ENCODE measurements at regions not wholly inside any gene's neighbourhood (a gene's known extent, or its start where the extent isn't known, plus 50 kb on each side); places are given as distances from the start of the nearest gene placed in this dataset.

- CTCF ChIA-PET (ENCODE audit: partially characterized antibody): no interaction called here
- 94% methylated on average over 2 of the region's 2 CpGs; no CpG with 5 or more reads in 1 of the 2 experiments for WGBS, 2 experiments (ENCODE audit: extremely low coverage in 1 of 2, insufficient coverage in 1 of 2, insufficient read length in 1 of 2, insufficient replicate concordance in 2 of 2, low coverage in 1 of 2, low lambda C conversion rate in 2 of 2, missing lambda C conversion rate in 1 of 2)
- no peak for FAIRE-seq
These were observed 511.0 kb upstream of the COBL start for GRCh38 chr7:51827631-51828030.

More at GRCh38 chr7:51827631-51828030, 511.0 kb upstream of the COBL start:
- H3K4ac ChIP-seq (replicated peaks; ENCODE audit: insufficient read length, low read depth, low read length): no peak overlapping the region
- H2BK120ac ChIP-seq (replicated peaks; ENCODE audit: low read depth, low read length): no peak overlapping the region
- H3K23me2 ChIP-seq (ENCODE audit: low read depth, low read length): no peaks in the 10 kb centered on the region
- no peaks in the 10 kb centered on the region for H3K27me3 ChIP-seq (replicated peaks in 1 of 4; ENCODE audit: control insufficient read depth in 3 of 4, extremely low read depth in 1 of 4, insufficient read depth in 3 of 4, low read length in 3 of 4)
- H3K14ac ChIP-seq (ENCODE audit: insufficient read length): no peak overlapping the region
- H3K23ac ChIP-seq (ENCODE audit: insufficient read length): no peak overlapping the region
- H3K9me3 ChIP-seq (ENCODE audit: insufficient read depth in 2 of 2, low read depth in 1 of 2, low read length in 1 of 2): peaks cover 0 to 3% of the 10 kb centered on the region in 2 experiments; a peak in 1 of 4 replicates
- H3K18ac ChIP-seq (ENCODE audit: extremely low read depth, low read length): no peak overlapping the region
- H3K4me3 ChIP-seq (ENCODE audit: extremely low read depth in 1 of 4, insufficient read depth in 2 of 4, low read depth in 3 of 4, low read length in 4 of 4): no peak overlapping the region
- H3K56ac ChIP-seq (replicated peaks; ENCODE audit: insufficient read length, low read depth, low read length): no peak overlapping the region
- H4K91ac ChIP-seq (replicated peaks; ENCODE audit: insufficient read length, low read length): no peak overlapping the region
- no peaks in the 10 kb centered on the region for H3K36me3 ChIP-seq (ENCODE audit: control insufficient read depth in 2 of 4, insufficient read depth in 4 of 4, low read length in 3 of 4)
- no peak overlapping the region for H2BK12ac ChIP-seq (ENCODE audit: low read depth, low read length)
- no peak overlapping the region for H4K5ac ChIP-seq (ENCODE audit: insufficient read length, low read depth, low read length)
- H3K9ac ChIP-seq (replicated peaks in 1 of 4; ENCODE audit: extremely low read depth in 1 of 4, low read depth in 3 of 4, low read length in 3 of 4): no peak overlapping the region
- no peaks in the 10 kb centered on the region for H3K4me1 ChIP-seq (replicated peaks in 1 of 4; ENCODE audit: control insufficient read depth in 3 of 4, insufficient read depth in 4 of 4, low read length in 3 of 4)
- no peak for DNase-seq (ENCODE audit: low read depth in 1 of 2, low spot score in 2 of 2)
- no peak overlapping the region for H2AFZ ChIP-seq (ENCODE audit: low read length)
- no peaks in the 10 kb centered on the region for H3K79me1 ChIP-seq (ENCODE audit: low read depth, low read length)
- H2BK15ac ChIP-seq (ENCODE audit: low read length): no peak overlapping the region
- no peaks in the 10 kb centered on the region for H3K79me2 ChIP-seq (ENCODE audit: control insufficient read depth in 1 of 2, insufficient read depth in 2 of 2, low read length in 2 of 2)
- H2BK5ac ChIP-seq (ENCODE audit: low read depth, low read length): no peak overlapping the region
- no peak overlapping the region for H4K8ac ChIP-seq (ENCODE audit: extremely low read depth, insufficient read depth, low read length)
- no peak overlapping the region for H2AK5ac ChIP-seq (ENCODE audit: low read depth, low read length)
- no peak for TF ChIP-seq RFX5 (IDR thresholded peaks at IDR 0.05; ENCODE audit: borderline replicate concordance, low read depth, low read length)
- no peak for TF ChIP-seq CEBPB (IDR thresholded peaks at IDR 0.05; ENCODE audit: low read depth, low read length)
- no peak for TF ChIP-seq HDAC2 (IDR thresholded peaks at IDR 0.05; ENCODE audit: borderline replicate concordance in 1 of 2, low read depth in 2 of 2, low read length in 2 of 2)
- TF ChIP-seq ASH2L (IDR thresholded peaks at IDR 0.05; ENCODE audit: low read length): no peak
- TF ChIP-seq KDM5A (IDR thresholded peaks at IDR 0.05; ENCODE audit: low read length): no peak
- TF ChIP-seq TAF1 (IDR thresholded peaks at IDR 0.05; ENCODE audit: low read depth, low read length): no peak
- POLR2A ChIA-PET (ENCODE audit: partially characterized antibody): no interaction called here
- no peaks in the 10 kb centered on the region for H4K20me1 ChIP-seq (replicated peaks in 1 of 2; ENCODE audit: control insufficient read depth in 1 of 2, insufficient read depth in 2 of 2, low read length in 2 of 2)
- no peak overlapping the region for H3K4me2 ChIP-seq (ENCODE audit: insufficient read depth in 1 of 2, low read depth in 2 of 2, low read length in 2 of 2)
- no peak overlapping the region for H2BK20ac ChIP-seq (ENCODE audit: low read length)
- no peak overlapping the region for H3K27ac ChIP-seq (ENCODE audit: low read depth, low read length)

Measured in H1 (cell line).